ENCODE measurements at regions not wholly inside any gene's neighbourhood (a gene's known extent, or its start where the extent isn't known, plus 50 kb on each side); places are given as distances from the start of the nearest gene placed in this dataset.

- DNase-seq = no peak
Measured at GRCh38 chr3:66592927-66593625, 92.3 kb upstream of the LRIG1 start.

- DNase-seq = no peak
Measured at GRCh38 chr3:66593978-66594377, 93.2 kb upstream of the LRIG1 start.

GRCh38 chr3:66597308-66597863 is 96.6 kb upstream of the LRIG1 start:
- no peak for DNase-seq

GRCh38 chr3:66598168-66598567 is 97.3 kb upstream of the LRIG1 start:
- DNase-seq = peak; percentile 76

- DNase-seq = no peak
Measured at GRCh38 chr3:66602237-66602636, 101.4 kb upstream of the LRIG1 start.

- DNase-seq = no peak
Measured at GRCh38 chr3:66602691-66603090, 101.9 kb upstream of the LRIG1 start.

GRCh38 chr3:66603151-66603611 is 102.4 kb upstream of the LRIG1 start:
- DNase-seq = no peak

- no peak for DNase-seq
Measured at GRCh38 chr3:66604481-66604880, 103.7 kb upstream of the LRIG1 start.

- DNase-seq = no peak
Measured at GRCh38 chr3:66606126-66606525, 105.3 kb upstream of the LRIG1 start.

- no peak for DNase-seq
Measured at GRCh38 chr3:66606868-66607267, 106.0 kb upstream of the LRIG1 start.

GRCh38 chr3:66609660-66610561 is 109.1 kb upstream of the LRIG1 start:
- peak; percentile 66 for DNase-seq

- DNase-seq = no peak
Measured at GRCh38 chr3:66610562-66610909, 109.7 kb upstream of the LRIG1 start.

GRCh38 chr3:66615643-66616301 is 115.0 kb upstream of the LRIG1 start:
- no peak for DNase-seq

GRCh38 chr3:66617351-66617750 is 116.5 kb upstream of the LRIG1 start:
- no peak for DNase-seq

GRCh38 chr3:66618066-66618465 is 117.2 kb upstream of the LRIG1 start:
- DNase-seq = no peak

GRCh38 chr3:66620296-66620695 is 119.5 kb upstream of the LRIG1 start:
- DNase-seq = no peak

GRCh38 chr3:66622756-66623457 is 122.1 kb upstream of the LRIG1 start:
- no peak for DNase-seq

- no peak for DNase-seq
Measured at GRCh38 chr3:66625505-66626216, 124.8 kb upstream of the LRIG1 start.

- DNase-seq = no peak
Measured at GRCh38 chr3:66629150-66629981, 128.5 kb upstream of the LRIG1 start.

GRCh38 chr3:66629982-66630368 is 129.2 kb upstream of the LRIG1 start:
- DNase-seq = no peak

Data from left hindlimb (tissue), 1 donor.